Uterus (tissue), 3 donors: ENCODE measurements at regions not wholly inside any gene's neighbourhood (a gene's known extent, or its start where the extent isn't known, plus 50 kb on each side); places are given as distances from the start of the nearest gene placed in this dataset.

Experiments
- DNase-seq, 2 donors: peaks; one replicate each; pipeline ENCODE4 v3.0.0-alpha.2; 2019 to 2020
- H3K27ac ChIP-seq, 2 donors: fragments of 200-600 bp; sonication (generic); 1 replicate in 1 of 2; 2 replicates in 1 of 2; pipeline ENCODE4 v1.5.1; 2016 to 2018
- H3K27me3 ChIP-seq, 2 donors: fragments of 200-600 bp; sonication (generic); one replicate each; pipeline ENCODE4 v1.5.1; 2018 to 2019; ENCODE audit warnings: control low read depth in 1 of 2
- H3K36me3 ChIP-seq, 2 donors: fragments of 200-600 bp; sonication (generic); one replicate each; pipeline ENCODE4 v1.5.1; 2019; ENCODE audit warnings: control low read depth in 1 of 2
- H3K4me1 ChIP-seq, 2 donors: fragments of 200-600 bp; sonication (generic); one replicate each; pipeline ENCODE4 v1.5.1; 2018 to 2019; ENCODE audit warnings: control low read depth in 1 of 2
- H3K4me3 ChIP-seq, 2 donors: fragments of 200-600 bp; sonication (generic); 1 replicate in 1 of 2; 2 replicates in 1 of 2; pipeline ENCODE4 v1.5.1; 2018 to 2019; ENCODE audit warnings: mild to moderate bottlenecking in 1 of 2
- H3K9me3 ChIP-seq, 2 donors: fragments of 200-600 bp; sonication (generic); one replicate each; pipeline ENCODE4 v1.5.1; 2019; ENCODE audit warnings: control low read depth in 1 of 2
- CTCF ChIP-seq, 4 experiments: fragments of 200-600 bp in 2 of 4; fragments of 450-650 bp in 2 of 4; sonication (generic) in 2 of 4; IDR thresholded peaks; one replicate each; pipeline ENCODE4 v1.5.1; 2016 to 2019; ENCODE audit warnings: antibody characterized with exemption in 4 of 4, mild to moderate bottlenecking in 2 of 4, moderate library complexity in 1 of 4
- POLR2A ChIP-seq, 2 donors: fragments of 450-650 bp; IDR thresholded peaks; one replicate each; pipeline ENCODE4 v1.6.1; 2016; ENCODE audit warnings: antibody characterized with exemption in 2 of 2, mild to moderate bottlenecking in 1 of 2, moderate library complexity in 1 of 2
- intact Hi-C: fragments of 100-400 bp; cut with DNase I; formaldehyde crosslinking; loops from one replicate; pipeline ENCODE4 v1.15.1; 2023; ENCODE audit warnings: low total_unique reads
- donor health status: DM: yes; HTN: yes; CAD: no.

GRCh38 chr17:56672195-56672594, 78.7 kb downstream of the NOG start:
- intact Hi-C loops, result no loop called here
- Histone ChIP-seq H3K4me1 (no peaks in the 10 kb centered on the region), H3K36me3 (no peaks in the 10 kb centered on the region), H3K9me3 (no peaks in the 10 kb centered on the region), H3K27ac (no peak overlapping the region), H3K27me3 (peaks cover 0 to 10% of the 10 kb centered on the region in 2 donors), H3K4me3 (no peak overlapping the region)
- TF ChIP-seq CTCF (IDR thresholded peaks at IDR 0.05), result no peak
- TF ChIP-seq POLR2A (IDR thresholded peaks at IDR 0.05), result no peak
- DNase-seq, result no peak

- no peaks in the 10 kb centered on the region for H3K4me1 ChIP-seq
- no peaks in the 10 kb centered on the region for H3K36me3 ChIP-seq
- H3K9me3 ChIP-seq, result no peaks in the 10 kb centered on the region
- intact Hi-C loops, result no loop called here
- H3K4me3 ChIP-seq, result no peak overlapping the region
- H3K27me3 ChIP-seq, result peaks cover 0 to 16% of the 10 kb centered on the region in 2 donors
- DNase-seq, result no peak
- TF ChIP-seq CTCF (IDR thresholded peaks at IDR 0.05) (no peak), POLR2A (IDR thresholded peaks at IDR 0.05) (no peak)
- no peak overlapping the region for H3K27ac ChIP-seq
These were observed 81.0 kb downstream of the NOG start for GRCh38 chr17:56674401-56674925.

- TF ChIP-seq CTCF (IDR thresholded peaks at IDR 0.05) (no peak), POLR2A (IDR thresholded peaks at IDR 0.05) (no peak)
- H3K27me3 ChIP-seq, result peaks cover 0 to 16% of the 10 kb centered on the region in 2 donors
- intact Hi-C loops, result no loop called here
These were observed 82.6 kb downstream of the NOG start for GRCh38 chr17:56675876-56676660.

GRCh38 chr17:56676810-56677209, 83.3 kb downstream of the NOG start:
- peaks cover 0 to 16% of the 10 kb centered on the region in 2 donors for H3K27me3 ChIP-seq
- no peaks in the 10 kb centered on the region for H3K9me3 ChIP-seq
- no peak for DNase-seq
- no peak overlapping the region for H3K27ac ChIP-seq
- intact Hi-C loops, result no loop called here
- no peak overlapping the region for H3K4me3 ChIP-seq
- H3K36me3 ChIP-seq, result no peaks in the 10 kb centered on the region
- no peak for TF ChIP-seq POLR2A (IDR thresholded peaks at IDR 0.05)
- no peak for TF ChIP-seq CTCF (IDR thresholded peaks at IDR 0.05)
- H3K4me1 ChIP-seq, result no peaks in the 10 kb centered on the region

More at GRCh38 chr17:56675876-56676660, 82.6 kb downstream of the NOG start:
- Histone ChIP-seq H3K36me3 (no peaks in the 10 kb centered on the region), H3K4me3 (no peak overlapping the region), H3K4me1 (no peaks in the 10 kb centered on the region), H3K9me3 (no peaks in the 10 kb centered on the region), H3K27ac (no peak overlapping the region)
- DNase-seq, result no peak
